ENCODE measurements at regions not wholly inside any gene's neighbourhood (a gene's known extent, or its start where the extent isn't known, plus 50 kb on each side); places are given as distances from the start of the nearest gene placed in this dataset.
A peak's percentile ranks its signal among the peaks of the same experiment; 100 is the strongest.

- FAIRE-seq = no peak
- in situ Hi-C loops (cut with MboI) = no loop called here
- no peak for TF ChIP-seq NR2C1 (IDR thresholded peaks at IDR 0.05)
- no peak for TF ChIP-seq CBX3 (IDR thresholded peaks at IDR 0.05; ENCODE audit: borderline replicate concordance, low read depth)
- no peak for TF ChIP-seq MTA2 (IDR thresholded peaks at IDR 0.05; ENCODE audit: low read depth)
- TF ChIP-seq SIN3A (IDR thresholded peaks at IDR 0.05; ENCODE audit: low read depth, low read length) = no peak
- TF ChIP-seq HDAC2 (IDR thresholded peaks at IDR 0.05) = no peak
- no peak for TF ChIP-seq BMI1 (IDR thresholded peaks at IDR 0.05; ENCODE audit: borderline replicate concordance)
- TF ChIP-seq EGR1 (IDR thresholded peaks at IDR 0.05; ENCODE audit: borderline replicate concordance in 1 of 2, low read depth in 2 of 2, low read length in 2 of 2) = no peak
- TF ChIP-seq NRF1 (conservative IDR thresholded peaks at IDR 0.05; ENCODE audit: low read depth, low read length) = no peak
- TF ChIP-seq RFX5 (IDR thresholded peaks at IDR 0.05; ENCODE audit: low read depth, low read length) = no peak
- TF ChIP-seq GABPA (IDR thresholded peaks at IDR 0.05; ENCODE audit: low read depth) = no peak
- TF ChIP-seq NFXL1 (IDR thresholded peaks at IDR 0.05; ENCODE audit: borderline replicate concordance) = no peak
- no peak for TF ChIP-seq BCL3 (IDR thresholded peaks at IDR 0.05; ENCODE audit: borderline replicate concordance, insufficient read depth, low read depth, low read length, poor library complexity, severe bottlenecking)
- TF ChIP-seq SKIL (IDR thresholded peaks at IDR 0.05; ENCODE audit: low read depth, poor library complexity, severe bottlenecking) = no peak
- no peak for TF ChIP-seq ZNF592 (IDR thresholded peaks at IDR 0.05)
- no peak for TF ChIP-seq PML (IDR thresholded peaks at IDR 0.05; ENCODE audit: low read length)
- TF ChIP-seq NBN (IDR thresholded peaks at IDR 0.05) = no peak
- no peak for TF ChIP-seq SMAD1 (IDR thresholded peaks at IDR 0.05; ENCODE audit: low read depth, partially characterized antibody)
- no peak for DNase-seq (ENCODE audit: low read depth, low spot score)
- H3K9me3 ChIP-seq (replicated peaks; ENCODE audit: control insufficient read depth, insufficient read depth, low read length) = no peaks in the 10 kb centered on the region; the same call in 2 of the 3 replicates
- peak; percentile 31; the same call in 2 of the 3 replicates for ATAC-seq
- RAD21 ChIA-PET (ENCODE audit: unreplicated experiment) = interaction anchor here (0.6 to 1.8 kb wide), 2 partner anchors 191 to 315 kb away, joined by 3 to 5 read pairs; no protein-coding TSS in a partner anchor
- H4K20me1 ChIP-seq (ENCODE audit: control insufficient read depth, insufficient read depth) = no peaks in the 10 kb centered on the region
- no peaks in the 10 kb centered on the region for H3K27me3 ChIP-seq (replicated peaks in 1 of 2; ENCODE audit: control insufficient read depth in 2 of 2, insufficient read depth in 2 of 2, low read length in 1 of 2)
- intact Hi-C loops (cut with micrococcal nuclease; ENCODE audit: unreplicated experiment) = no loop called here
- no peak overlapping the region for H3K9ac ChIP-seq (ENCODE audit: control insufficient read depth, insufficient read depth, low read length)
- H3K4me1 ChIP-seq (ENCODE audit: control insufficient read depth, insufficient read depth, low read length) = no peaks in the 10 kb centered on the region
- POLR2A ChIA-PET = no interaction called here
- no peak overlapping the region for H2AFZ ChIP-seq (ENCODE audit: control insufficient read depth, low read depth, low read length)
- H3K4me3 ChIP-seq = no peak overlapping the region
- SMC1A ChIA-PET (ENCODE audit: uncharacterized antibody, unreplicated experiment) = interaction anchor here (1.5 kb wide), 1 partner anchor 190 kb away, joined by 4 read pairs; no protein-coding TSS in a partner anchor
- H3K27ac ChIP-seq (ENCODE audit: control insufficient read depth, insufficient read depth) = no peak overlapping the region
- WGBS (ENCODE audit: insufficient coverage, insufficient replicate concordance, low lambda C conversion rate, missing lambda C conversion rate) = 0% methylated on average over 3 of the region's 3 CpGs
- CTCF ChIA-PET = interaction anchor here (1.6 kb wide), 2 partner anchors 22 to 190 kb away, joined by 6 to 7 read pairs; no protein-coding TSS in a partner anchor
- no TSS peak for BruUV-seq (replicated peaks)
- no peak overlapping the region for H3K4me2 ChIP-seq (ENCODE audit: control insufficient read depth, insufficient read depth)
- no peaks in the 10 kb centered on the region for H3K36me3 ChIP-seq (ENCODE audit: control insufficient read depth in 2 of 2, insufficient read depth in 2 of 2, low read length in 1 of 2)
- H3K79me2 ChIP-seq (ENCODE audit: control insufficient read depth, insufficient read depth, low read length) = no peaks in the 10 kb centered on the region
Measured at GRCh38 chr2:34547900-34548299, 948.8 kb upstream of the FAM98A start.

All from GM12878 (cell line).